ENCODE measurements at regions not wholly inside any gene's neighbourhood (a gene's known extent, or its start where the extent isn't known, plus 50 kb on each side); places are given as distances from the start of the nearest gene placed in this dataset.

DNA sequence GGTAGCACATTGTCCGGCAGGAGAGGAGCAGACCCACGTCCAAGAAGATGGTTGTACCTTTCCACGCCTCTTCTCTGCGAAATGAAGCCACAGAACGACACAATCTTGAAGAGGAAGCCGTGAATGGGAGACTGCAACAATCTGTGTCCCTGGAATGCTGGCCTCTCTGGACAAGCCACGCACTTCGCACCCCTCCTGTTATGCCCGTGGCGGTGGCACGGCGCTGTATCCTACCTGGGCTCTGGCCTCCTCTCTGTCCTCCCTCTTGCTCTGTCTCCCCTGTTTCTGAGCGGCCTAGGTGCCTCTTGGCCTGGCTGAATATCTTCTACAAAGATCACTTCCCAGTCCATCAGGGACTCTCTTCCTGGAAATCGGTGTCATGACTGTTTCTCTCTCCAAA lies 717.8 kb downstream of the KCNJ18 start:
- no peak overlapping the region for H3K4me3 ChIP-seq (replicated peaks; ENCODE audit: low read depth, low read length)
- no peak for DNase-seq (ENCODE audit: low read depth)
- TF ChIP-seq, protein P1, sequence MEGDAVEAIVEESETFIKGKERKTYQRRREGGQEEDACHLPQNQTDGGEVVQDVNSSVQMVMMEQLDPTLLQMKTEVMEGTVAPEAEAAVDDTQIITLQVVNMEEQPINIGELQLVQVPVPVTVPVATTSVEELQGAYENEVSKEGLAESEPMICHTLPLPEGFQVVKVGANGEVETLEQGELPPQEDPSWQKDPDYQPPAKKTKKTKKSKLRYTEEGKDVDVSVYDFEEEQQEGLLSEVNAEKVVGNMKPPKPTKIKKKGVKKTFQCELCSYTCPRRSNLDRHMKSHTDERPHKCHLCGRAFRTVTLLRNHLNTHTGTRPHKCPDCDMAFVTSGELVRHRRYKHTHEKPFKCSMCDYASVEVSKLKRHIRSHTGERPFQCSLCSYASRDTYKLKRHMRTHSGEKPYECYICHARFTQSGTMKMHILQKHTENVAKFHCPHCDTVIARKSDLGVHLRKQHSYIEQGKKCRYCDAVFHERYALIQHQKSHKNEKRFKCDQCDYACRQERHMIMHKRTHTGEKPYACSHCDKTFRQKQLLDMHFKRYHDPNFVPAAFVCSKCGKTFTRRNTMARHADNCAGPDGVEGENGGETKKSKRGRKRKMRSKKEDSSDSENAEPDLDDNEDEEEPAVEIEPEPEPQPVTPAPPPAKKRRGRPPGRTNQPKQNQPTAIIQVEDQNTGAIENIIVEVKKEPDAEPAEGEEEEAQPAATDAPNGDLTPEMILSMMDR (IDR thresholded peaks at IDR 0.05; ENCODE audit: low read length, missing control alignments): no peak

DNA sequence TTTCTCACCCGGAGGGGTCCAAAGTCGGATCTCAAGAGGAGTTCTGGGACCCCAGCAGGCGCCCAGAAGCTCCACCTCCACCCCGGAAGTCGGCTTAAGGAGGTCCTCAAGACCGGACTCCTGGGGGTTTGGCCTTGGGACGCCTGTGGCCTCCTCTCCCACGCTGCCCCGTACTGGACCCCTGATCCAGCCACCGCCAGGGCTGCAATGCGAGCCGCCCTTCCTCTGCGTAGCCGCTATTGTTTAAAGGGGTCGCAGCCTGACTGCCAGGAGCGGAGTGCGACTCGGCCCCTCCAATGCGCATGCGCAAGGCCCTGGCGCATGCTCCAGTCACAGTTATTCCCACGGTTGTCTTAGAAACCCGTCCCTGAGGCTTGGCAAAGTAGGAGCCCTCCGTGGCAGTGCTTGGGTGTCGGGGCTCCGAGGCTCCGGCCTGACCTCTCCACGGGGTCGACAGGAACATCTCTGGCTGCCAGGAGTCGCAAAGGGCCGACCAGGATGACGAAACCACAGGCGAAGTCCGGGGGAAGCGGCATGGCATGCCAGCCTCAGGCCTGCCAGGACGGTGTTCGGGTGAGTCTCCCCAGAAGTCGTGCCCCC lies 719.0 kb downstream of the KCNJ18 start:
- TF ChIP-seq, protein P1 (IDR thresholded peaks at IDR 0.05; ENCODE audit: low read length, missing control alignments): no peak
- no peak for DNase-seq (ENCODE audit: low read depth)
- no peak overlapping the region for H3K4me3 ChIP-seq (replicated peaks; ENCODE audit: low read depth, low read length)

DNA sequence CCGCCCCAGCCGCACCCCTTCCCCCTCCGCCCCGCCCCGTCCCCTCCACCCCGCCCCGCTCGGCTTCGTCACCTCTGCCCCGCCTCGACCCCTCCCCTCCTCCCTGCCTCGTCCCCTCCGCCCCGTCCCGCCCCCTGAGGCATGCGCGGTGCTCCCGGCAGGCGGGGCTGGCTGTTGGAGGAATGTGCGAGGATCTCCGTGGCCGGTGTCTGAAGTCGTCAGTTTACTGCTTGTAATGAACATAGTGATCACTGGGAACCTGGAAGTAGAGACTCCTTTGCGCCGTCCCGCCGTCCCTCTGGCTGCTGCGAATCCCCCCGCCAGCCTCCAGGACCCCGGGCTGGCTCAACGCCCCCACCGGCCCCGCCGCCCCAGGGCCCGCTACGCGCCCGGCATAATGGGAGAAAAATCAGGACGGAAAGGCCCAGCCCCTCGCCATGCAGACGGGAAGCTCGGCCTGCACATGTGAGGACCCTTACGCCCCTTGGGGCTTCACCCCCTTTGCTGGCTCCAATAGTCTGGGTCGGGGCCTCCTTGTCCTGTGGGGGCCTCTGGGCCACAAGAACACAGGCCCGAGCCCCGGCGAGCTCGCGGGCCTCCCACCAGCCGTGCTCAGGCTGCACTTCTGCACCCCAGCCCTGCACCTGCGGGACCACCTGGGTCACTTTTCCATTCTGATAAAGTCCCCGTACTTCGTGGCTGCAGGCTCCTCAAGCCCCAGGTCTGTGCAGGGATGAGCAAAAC lies 743.1 kb downstream of the KCNJ18 start:
- TF ChIP-seq, protein P1 (IDR thresholded peaks at IDR 0.05; ENCODE audit: low read length, missing control alignments): no peak
- no peak overlapping the region for H3K4me3 ChIP-seq (replicated peaks; ENCODE audit: low read depth, low read length)
- DNase-seq (ENCODE audit: low read depth): no peak

DNA sequence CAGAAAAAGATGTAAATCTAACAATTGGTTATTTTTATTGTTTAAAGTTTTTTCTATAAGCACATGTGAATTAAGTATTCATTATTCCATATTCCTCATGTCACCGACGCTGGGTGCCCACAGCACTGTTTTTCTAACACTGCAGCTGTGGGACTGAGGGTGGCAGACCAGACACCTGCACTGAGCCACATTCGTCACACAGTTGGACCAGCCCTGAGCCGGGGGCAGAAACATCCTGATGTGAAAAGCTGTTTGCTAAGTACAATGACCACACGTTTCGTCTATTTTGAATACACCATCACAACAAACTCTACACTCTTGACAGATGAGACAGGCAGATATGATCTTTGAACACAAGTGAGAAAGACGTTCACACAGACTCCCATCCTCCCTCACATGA lies 749.5 kb downstream of the KCNJ18 start:
- TF ChIP-seq, protein P1 (IDR thresholded peaks at IDR 0.05; ENCODE audit: low read length, missing control alignments): no peak
- DNase-seq (ENCODE audit: low read depth): no peak
- no peak overlapping the region for H3K4me3 ChIP-seq (replicated peaks; ENCODE audit: low read depth, low read length)

DNA sequence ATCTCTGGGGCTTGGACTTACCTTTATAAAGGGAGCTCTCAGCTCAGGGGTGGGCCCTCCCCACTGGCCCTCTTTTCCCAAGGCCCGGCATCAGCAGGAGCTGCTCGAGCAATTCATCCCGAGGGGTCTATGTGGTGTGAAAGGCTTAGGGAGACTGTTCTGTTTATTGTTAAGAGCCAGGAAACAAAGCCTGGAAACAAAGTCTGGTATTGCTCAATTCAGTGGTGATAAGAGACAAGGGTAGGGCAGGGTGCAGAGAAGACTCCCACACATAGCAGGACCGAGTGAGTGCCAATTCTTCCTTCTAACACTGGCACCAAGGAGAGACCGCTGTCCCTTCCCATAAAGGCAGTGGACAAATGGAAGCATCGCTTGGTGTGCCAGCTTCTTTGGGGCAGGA lies 750.7 kb downstream of the KCNJ18 start:
- TF ChIP-seq, protein P1 (IDR thresholded peaks at IDR 0.05; ENCODE audit: low read length, missing control alignments): no peak
- no peak overlapping the region for H3K4me3 ChIP-seq (replicated peaks; ENCODE audit: low read depth, low read length)
- DNase-seq (ENCODE audit: low read depth): no peak

DNA sequence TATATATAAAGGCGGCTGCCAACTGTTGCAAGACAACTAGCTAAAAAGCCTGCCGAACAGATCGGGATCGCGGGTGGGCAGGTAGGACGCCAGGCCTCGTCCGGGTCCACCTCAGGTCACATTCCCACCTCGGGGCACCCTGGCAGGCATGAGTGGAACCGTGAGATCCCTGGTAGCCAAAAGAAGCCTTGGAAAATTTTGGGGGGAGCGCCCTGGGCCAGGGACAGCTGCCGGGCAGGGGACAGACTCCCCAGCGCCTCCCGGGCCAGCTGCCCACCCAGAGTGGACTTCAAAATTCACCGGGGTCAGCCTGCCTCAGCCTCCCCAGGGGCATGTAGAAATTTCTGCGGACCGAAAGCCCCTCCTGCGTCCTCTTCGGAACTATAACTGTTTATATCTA lies 760.9 kb downstream of the KCNJ18 start:
- H3K4me3 ChIP-seq (replicated peaks; ENCODE audit: low read depth, low read length): no peak overlapping the region
- DNase-seq (ENCODE audit: low read depth): no peak
- TF ChIP-seq, protein P1 (IDR thresholded peaks at IDR 0.05; ENCODE audit: low read length, missing control alignments): no peak

Data from fibroblast of pulmonary artery (primary cell).